Stimulated activated CD4-positive, alpha-beta T cell treated with anti-CD3 and anti-CD28 coated beads, Interleukin-4, amount 100 ng/mL, for 1 hour (primary cell): ENCODE measurements at regions not wholly inside any gene's neighbourhood (a gene's known extent, or its start where the extent isn't known, plus 50 kb on each side); places are given as distances from the start of the nearest gene placed in this dataset.

Source experiments
- DNase-seq: peaks from one replicate; pipeline ENCODE4 v3.0.0-alpha.2; 2020

DNA sequence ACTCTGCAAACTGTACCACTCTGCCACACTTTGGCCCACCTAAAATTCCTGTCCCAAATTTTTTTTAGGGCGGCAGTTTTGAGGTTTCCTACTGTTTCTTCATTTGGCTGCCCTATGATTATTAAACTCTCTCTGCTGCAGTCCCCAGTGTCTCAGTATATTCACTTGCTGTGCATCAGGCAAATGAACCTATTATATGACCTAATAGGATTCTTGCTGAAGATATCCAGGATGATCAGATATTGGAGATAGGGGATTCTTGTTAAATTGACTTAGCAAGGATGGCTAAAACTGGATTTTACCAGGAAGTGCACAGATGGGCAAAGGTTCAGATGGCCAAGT, 410.8 kb upstream of the DDI1 start:
- no peak for DNase-seq

GRCh38 chr11:103628121-103628520, 408.3 kb upstream of the DDI1 start:
- no peak for DNase-seq

GRCh38 chr11:103631841-103632240, 404.6 kb upstream of the DDI1 start:
- no peak for DNase-seq

- no peak for DNase-seq
Measured at GRCh38 chr11:103633068-103633788, 403.2 kb upstream of the DDI1 start.

DNA sequence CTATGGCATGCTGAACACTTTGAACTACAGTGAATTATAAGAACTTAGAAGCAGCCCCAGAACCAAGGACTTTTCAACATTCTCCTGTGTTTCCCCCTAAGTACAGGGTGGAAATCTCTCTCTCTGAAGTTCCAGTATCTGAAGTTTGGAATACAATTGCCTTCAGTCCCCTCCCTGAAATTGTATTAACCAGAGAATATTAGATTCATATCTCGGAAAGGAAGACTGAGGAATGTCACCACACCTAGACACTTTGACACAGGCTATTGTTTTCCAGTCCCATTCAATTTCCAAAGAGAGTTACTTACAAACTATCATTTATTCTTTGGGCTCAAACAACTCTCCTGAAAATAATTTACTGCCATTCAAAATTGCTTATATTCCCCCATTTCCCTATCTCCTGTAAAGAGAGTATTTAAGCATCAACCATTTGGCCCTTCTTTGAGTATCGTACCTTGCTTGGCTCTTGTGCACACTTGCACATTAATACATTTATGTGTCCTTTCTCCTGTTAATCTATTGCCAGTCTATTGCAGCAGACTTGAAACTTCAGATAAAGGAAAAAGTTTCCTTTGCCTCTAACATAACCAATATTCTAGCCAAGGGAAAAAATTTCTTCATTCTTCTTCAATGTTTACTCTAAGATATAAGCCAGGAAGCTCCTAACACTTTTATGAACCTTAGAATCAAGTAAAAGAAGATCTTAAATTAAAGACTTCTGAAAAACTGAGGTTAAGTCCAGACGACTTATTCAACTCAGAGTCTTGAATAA, 402.4 kb upstream of the DDI1 start:
- no peak for DNase-seq

DNA sequence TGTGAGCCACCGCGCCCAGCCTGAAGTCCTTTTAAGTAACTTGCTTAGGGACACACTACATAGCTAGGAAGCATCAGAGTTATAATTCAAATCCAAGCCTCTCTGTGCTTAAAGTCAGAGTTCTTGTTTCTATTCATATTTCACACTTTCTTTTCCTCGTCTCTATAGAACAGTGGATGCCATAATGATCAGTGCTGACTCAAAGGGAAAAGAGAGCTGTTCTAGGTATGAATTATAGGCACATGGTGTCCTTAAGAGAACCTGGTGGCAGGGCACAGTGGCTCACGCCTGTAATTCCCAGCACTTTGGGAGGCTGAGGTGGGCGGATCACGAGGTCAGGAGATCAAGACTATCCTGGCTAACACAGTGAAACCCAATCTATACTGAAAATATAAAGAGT, 400.2 kb upstream of the DDI1 start:
- DNase-seq, result no peak

DNA sequence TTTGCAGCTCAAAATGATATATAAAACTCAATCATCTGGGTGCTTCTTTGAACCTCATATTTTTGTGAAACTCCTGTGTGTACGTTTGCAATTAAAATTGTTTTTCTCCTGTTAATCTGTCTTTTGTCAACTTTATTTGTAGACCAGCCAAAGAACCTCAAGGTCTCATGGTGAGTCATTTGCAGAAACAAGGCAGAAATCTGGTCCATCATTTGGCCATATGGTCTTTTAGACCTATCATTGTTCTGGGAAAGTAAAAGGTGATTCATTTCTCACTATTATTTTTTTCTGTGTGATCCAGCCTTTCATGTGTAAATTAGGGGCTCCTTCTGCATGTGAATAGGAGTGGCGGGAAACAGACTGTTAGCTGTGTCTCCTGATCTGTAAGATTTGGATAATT, 399.1 kb upstream of the DDI1 start:
- DNase-seq, result no peak

- DNase-seq, result no peak
Measured at GRCh38 chr11:103637831-103638230, 398.6 kb upstream of the DDI1 start.

DNA sequence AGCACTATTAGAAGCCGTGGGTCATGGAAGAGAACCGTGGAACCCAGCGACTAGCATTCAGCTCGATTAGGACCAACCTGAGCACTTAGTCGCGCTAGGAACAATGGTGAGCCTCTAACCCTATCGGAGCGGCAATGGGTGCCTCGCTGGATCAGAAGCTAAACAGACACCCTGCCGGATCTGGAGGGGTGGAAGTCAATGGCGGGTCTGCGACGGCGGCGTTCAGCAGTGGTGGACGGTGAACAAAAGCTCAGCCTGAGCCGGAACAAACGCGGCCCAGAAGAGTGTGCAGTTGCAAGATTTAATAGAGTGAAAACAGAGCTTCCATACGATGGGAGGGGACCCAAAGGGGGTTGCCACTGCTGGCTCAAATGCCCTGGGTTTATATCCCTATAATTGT, 391.8 kb upstream of the DDI1 start:
- no peak for DNase-seq

GRCh38 chr11:103648054-103648453, 388.4 kb upstream of the DDI1 start:
- DNase-seq, result no peak

- DNase-seq, result no peak
Measured at GRCh38 chr11:103648670-103649400, 387.6 kb upstream of the DDI1 start.

DNA sequence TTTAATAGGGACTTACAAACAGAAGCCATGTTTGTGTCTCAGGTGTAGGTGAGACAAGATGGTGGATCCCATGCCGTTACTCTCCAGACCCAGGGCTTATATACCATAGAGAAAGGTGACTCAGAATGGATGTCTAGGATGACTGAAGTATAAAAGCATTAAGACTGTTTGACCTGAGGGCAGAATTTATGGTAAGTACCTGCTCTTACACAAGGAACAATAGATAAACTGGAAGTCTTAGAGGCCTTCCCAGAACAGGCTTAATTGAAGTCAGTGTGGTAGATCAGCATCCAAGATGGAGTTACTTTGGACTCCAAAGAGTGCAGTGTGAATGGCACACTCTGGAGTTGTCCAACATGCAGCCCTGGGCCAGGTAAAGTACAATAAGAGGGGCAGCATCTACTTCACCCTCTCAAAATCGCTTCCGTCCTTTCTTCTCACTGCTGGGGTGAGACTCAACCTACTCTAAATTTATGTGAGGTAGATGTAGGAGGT, 387.0 kb upstream of the DDI1 start:
- DNase-seq, result no peak

- no peak for DNase-seq
Measured at GRCh38 chr11:103650330-103650729, 386.1 kb upstream of the DDI1 start.

- DNase-seq, result no peak
Measured at GRCh38 chr11:103651341-103651998, 385.0 kb upstream of the DDI1 start.

GRCh38 chr11:103652013-103652412, 384.4 kb upstream of the DDI1 start:
- no peak for DNase-seq

- DNase-seq, result no peak
Measured at GRCh38 chr11:103656382-103656781, 380.1 kb upstream of the DDI1 start.

- no peak for DNase-seq
Measured at GRCh38 chr11:103659206-103659618, 377.2 kb upstream of the DDI1 start.

DNA sequence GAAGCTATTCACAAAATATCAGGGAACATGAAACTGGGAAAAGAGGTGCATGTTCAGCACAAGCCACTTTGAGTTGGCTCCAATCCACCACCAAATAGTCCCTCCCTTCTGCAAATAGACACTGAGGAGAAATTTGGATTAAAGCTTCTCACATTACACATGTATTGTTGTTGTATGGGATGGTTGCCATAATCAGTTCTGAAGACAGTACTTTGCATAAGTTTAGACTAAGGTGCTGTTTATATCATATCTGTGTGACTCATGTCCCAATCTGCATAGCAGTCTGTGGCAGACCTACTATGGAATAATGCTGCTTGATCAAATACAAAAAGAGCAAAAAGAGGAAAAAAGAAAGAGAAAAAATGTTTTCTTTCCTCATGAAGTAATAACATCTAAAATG, 376.7 kb upstream of the DDI1 start:
- DNase-seq, result no peak

- DNase-seq, result no peak
Measured at GRCh38 chr11:103661185-103661584, 375.3 kb upstream of the DDI1 start.

DNA sequence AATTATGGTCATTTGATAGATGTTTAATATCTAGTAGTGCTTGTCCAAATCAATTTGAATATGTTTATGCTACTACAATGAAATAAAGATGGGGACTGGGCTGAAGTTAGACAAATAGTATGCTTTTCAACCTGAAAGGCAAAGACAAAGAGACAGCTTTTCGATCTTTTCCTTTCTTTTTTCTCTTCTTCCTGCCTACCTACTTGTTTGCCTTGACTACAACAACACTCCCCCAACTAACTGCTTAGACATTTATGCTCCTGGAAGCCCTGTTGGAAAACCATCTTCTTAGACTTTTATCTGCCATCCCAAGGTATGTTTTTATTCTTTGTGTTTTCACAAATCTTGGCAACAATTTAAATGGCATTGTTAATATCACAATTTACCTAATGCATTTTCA, 374.4 kb upstream of the DDI1 start:
- no peak for DNase-seq

DNA sequence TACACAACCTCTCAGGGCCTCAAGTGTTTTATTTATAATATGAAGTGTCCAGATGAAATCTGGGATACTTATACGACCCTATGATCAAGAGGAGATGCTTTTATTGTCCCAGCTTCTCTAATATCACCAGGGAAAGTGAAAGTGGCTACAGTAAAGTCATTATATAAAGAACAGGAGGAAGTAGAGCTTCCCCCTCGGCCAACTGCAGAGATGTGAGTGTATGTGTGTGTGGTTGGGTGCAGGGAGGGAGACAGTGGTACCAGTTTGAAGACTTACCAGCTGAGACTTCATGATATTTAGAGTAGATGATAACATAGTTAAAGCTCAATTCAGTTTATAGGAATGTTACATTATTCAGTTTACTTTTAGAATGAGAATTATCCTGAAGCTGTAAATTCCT, 373.6 kb upstream of the DDI1 start:
- no peak for DNase-seq

- DNase-seq, result no peak
Measured at GRCh38 chr11:103668859-103669258, 367.6 kb upstream of the DDI1 start.

DNA sequence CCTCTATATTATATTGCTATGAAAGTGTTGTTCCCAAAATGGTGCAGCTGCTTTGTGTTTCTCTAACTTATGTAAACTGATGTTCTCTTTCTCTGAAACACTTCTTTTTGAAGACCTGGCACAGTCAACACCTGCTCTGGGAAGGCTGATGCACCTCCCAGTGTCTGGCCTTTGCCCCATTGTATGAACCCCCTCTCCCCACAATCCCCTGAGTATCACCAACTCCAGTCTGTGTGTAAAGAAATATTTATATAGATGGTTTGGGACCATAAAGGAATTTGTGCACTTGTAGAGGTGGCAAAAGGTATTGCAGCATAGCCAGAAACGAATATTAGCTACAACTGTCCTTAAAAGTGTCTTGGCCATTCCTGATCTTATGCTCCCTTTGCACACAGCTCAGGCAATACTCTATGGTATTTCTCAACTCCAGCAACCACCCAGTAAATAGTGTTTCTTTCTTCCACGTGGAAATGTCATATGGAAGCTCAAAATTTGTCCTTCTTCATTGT, 365.2 kb upstream of the DDI1 start:
- no peak for DNase-seq
